ENCODE measurements at regions not wholly inside any gene's neighbourhood (a gene's known extent, or its start where the extent isn't known, plus 50 kb on each side); places are given as distances from the start of the nearest gene placed in this dataset.

- H4K8ac ChIP-seq (ENCODE audit: extremely low read depth, insufficient read depth, low read length): no peak overlapping the region
- H3K79me1 ChIP-seq (ENCODE audit: low read depth, low read length): no peaks in the 10 kb centered on the region
- no peak overlapping the region for H2BK5ac ChIP-seq (ENCODE audit: low read depth, low read length)
- H4K5ac ChIP-seq (ENCODE audit: insufficient read length, low read depth, low read length): no peak overlapping the region
- ChIA-PET POLR2A (ENCODE audit: partially characterized antibody) (no interaction called here), CTCF (ENCODE audit: partially characterized antibody) (no interaction called here)
- peaks cover 11 to 16% of the 10 kb centered on the region in 2 experiments; a peak in 3 of 4 replicates for H3K9me3 ChIP-seq (ENCODE audit: insufficient read depth in 2 of 2, low read depth in 1 of 2, low read length in 1 of 2)
- FAIRE-seq: no peak
- WGBS, 2 experiments (ENCODE audit: extremely low coverage in 1 of 2, insufficient coverage in 1 of 2, insufficient read length in 1 of 2, insufficient replicate concordance in 2 of 2, low coverage in 1 of 2, low lambda C conversion rate in 2 of 2, missing lambda C conversion rate in 1 of 2): 91% methylated on average over 3 of the region's 3 CpGs; no CpG with 5 or more reads in 1 of the 2 experiments
- H3K9ac ChIP-seq (replicated peaks in 1 of 4; ENCODE audit: extremely low read depth in 1 of 4, low read depth in 3 of 4, low read length in 3 of 4): no peak overlapping the region
- no peak overlapping the region for H3K27ac ChIP-seq (ENCODE audit: low read depth, low read length)
- DNase-seq (ENCODE audit: low read depth in 1 of 2, low spot score in 2 of 2): no peak
- no peak overlapping the region for H3K4ac ChIP-seq (replicated peaks; ENCODE audit: insufficient read length, low read depth, low read length)
- no peaks in the 10 kb centered on the region for H3K23me2 ChIP-seq (ENCODE audit: low read depth, low read length)
- H3K4me2 ChIP-seq (ENCODE audit: insufficient read depth in 1 of 2, low read depth in 2 of 2, low read length in 2 of 2): no peak overlapping the region
- H4K20me1 ChIP-seq (replicated peaks in 1 of 2; ENCODE audit: control insufficient read depth in 1 of 2, insufficient read depth in 2 of 2, low read length in 2 of 2): no peaks in the 10 kb centered on the region
- no peak overlapping the region for H3K18ac ChIP-seq (ENCODE audit: extremely low read depth, low read length)
- H3K23ac ChIP-seq (ENCODE audit: insufficient read length): no peak overlapping the region
- no peak overlapping the region for H3K56ac ChIP-seq (replicated peaks; ENCODE audit: insufficient read length, low read depth, low read length)
- H3K4me3 ChIP-seq (ENCODE audit: extremely low read depth in 1 of 4, insufficient read depth in 2 of 4, low read depth in 3 of 4, low read length in 4 of 4): no peak overlapping the region
- no peak overlapping the region for H3K14ac ChIP-seq (ENCODE audit: insufficient read length)
- H2BK15ac ChIP-seq (ENCODE audit: low read length): no peak overlapping the region
- no peak overlapping the region for H4K91ac ChIP-seq (replicated peaks; ENCODE audit: insufficient read length, low read length)
- no peaks in the 10 kb centered on the region for H3K27me3 ChIP-seq (replicated peaks in 1 of 4; ENCODE audit: control insufficient read depth in 3 of 4, extremely low read depth in 1 of 4, insufficient read depth in 3 of 4, low read length in 3 of 4)
- H2AFZ ChIP-seq (ENCODE audit: low read length): no peak overlapping the region
- H3K4me1 ChIP-seq (replicated peaks in 1 of 4; ENCODE audit: control insufficient read depth in 3 of 4, insufficient read depth in 4 of 4, low read length in 3 of 4): no peaks in the 10 kb centered on the region
- H2BK20ac ChIP-seq (ENCODE audit: low read length): no peak overlapping the region
- TF ChIP-seq SP4 (IDR thresholded peaks at IDR 0.05; ENCODE audit: low read length): no peak
- TF ChIP-seq SP1 (IDR thresholded peaks at IDR 0.05; ENCODE audit: low read depth, low read length): no peak
- peaks cover 0 to 6% (median 0%) of the 10 kb centered on the region in 4 experiments; a peak in 1 of 8 replicates for H3K36me3 ChIP-seq (ENCODE audit: control insufficient read depth in 2 of 4, insufficient read depth in 4 of 4, low read length in 3 of 4)
- no peak overlapping the region for H2BK12ac ChIP-seq (ENCODE audit: low read depth, low read length)
- H2BK120ac ChIP-seq (replicated peaks; ENCODE audit: low read depth, low read length): no peak overlapping the region
- no peaks in the 10 kb centered on the region for H3K79me2 ChIP-seq (ENCODE audit: control insufficient read depth in 1 of 2, insufficient read depth in 2 of 2, low read length in 2 of 2)
- no peak overlapping the region for H2AK5ac ChIP-seq (ENCODE audit: low read depth, low read length)
Observed at GRCh38 chr2:12856934-12857601, 140.3 kb downstream of the TRIB2 start.

All from H1 (cell line).